HG03442 (cell line): ENCODE measurements at regions not wholly inside any gene's neighbourhood (a gene's known extent, or its start where the extent isn't known, plus 50 kb on each side); places are given as distances from the start of the nearest gene placed in this dataset.

Source experiments
- ATAC-seq: cut with Tn5 transposase; IDR thresholded peaks from one replicate; pipeline ENCODE4 v1.9.1; 2021; ENCODE audit warnings: mild to moderate bottlenecking, moderate library complexity; ENCODE audit not compliant: unreplicated experiment

DNA sequence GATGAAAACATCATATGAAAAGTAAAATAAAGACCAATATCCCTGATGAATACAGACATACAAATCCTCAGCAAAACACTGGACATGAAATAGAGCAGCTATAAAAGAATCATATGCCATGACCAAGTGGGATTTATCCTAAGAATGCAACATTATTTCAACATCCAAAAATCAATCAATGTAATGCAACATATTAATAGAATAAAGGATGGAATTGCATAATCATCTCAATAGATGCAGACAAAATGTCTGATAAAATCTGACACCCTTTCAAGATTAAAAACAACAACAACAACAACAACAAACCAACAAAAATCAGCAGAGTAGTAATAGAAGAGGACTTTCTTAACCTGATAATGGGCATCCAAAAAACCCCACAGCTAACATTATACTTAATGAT, 63.8 kb upstream of the IL1R1 start:
- ATAC-seq, result no peak

DNA sequence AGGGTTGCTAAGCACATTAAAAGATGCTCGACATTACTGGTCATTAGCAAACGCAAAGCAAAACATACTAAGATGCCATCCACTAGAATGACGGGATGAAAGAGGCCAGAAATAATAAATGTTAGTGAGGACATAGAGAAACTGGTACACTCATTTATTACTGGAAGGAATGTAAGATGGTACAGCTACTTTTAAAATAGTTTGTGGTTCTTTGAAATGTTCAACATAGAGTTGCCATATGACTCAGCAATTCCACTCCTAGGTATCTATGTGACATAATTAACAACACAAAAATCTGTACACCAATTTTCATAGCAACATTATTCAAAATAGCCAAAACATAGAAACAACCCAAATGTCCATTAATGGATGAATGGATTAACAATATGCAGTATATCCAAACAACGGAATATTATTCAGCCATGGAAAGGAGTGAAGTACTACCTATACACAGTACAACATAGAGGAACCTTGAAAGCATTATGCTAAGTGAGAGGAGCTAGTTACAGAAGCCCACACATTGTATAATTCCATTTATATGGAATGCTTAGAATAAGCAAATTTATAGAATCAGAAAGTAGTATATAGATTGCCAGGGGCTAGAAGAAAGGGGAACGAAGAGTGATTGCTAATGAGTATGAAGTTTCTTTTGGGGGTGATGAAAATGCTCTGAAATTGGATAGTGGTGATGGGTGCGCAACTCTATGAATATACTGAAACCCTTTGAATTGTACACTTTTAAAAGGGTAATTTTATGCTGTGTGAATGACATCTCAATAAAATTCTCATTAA, 61.9 kb upstream of the IL1R1 start:
- ATAC-seq, result peak; percentile 47

DNA sequence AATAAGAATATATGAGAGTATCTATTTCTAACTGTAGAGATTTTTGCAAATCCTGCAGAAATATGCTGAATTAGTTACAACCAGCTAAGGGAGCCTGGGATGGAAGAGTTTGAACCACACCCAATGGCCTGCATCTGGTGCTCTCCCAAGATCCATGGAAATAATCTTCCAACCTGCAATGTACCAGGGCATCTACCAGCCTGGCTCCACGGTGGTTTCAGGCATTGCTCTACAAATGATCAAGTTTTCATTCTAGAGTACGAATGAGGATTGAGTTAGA, 61.4 kb upstream of the IL1R1 start:
- no peak for ATAC-seq

DNA sequence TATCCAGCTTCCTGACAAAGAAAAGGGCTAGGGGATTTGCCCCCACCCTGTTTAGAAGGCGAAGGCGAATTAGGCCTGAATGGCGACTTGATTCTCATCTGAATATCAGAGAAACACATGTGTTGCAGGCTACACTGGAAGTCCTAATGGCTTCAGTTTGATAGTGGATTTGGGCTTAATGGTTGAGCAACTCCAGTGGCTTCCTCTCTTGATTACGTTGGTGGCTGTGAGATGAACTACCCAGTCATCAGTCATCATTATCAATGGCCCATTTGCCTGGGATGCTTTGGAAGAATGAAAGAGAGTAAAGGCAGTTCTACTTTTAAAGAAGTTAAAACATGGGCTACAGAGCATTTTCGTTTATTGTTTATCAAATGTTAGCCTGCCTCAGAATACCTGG, 60.9 kb upstream of the IL1R1 start:
- ATAC-seq, result no peak

DNA sequence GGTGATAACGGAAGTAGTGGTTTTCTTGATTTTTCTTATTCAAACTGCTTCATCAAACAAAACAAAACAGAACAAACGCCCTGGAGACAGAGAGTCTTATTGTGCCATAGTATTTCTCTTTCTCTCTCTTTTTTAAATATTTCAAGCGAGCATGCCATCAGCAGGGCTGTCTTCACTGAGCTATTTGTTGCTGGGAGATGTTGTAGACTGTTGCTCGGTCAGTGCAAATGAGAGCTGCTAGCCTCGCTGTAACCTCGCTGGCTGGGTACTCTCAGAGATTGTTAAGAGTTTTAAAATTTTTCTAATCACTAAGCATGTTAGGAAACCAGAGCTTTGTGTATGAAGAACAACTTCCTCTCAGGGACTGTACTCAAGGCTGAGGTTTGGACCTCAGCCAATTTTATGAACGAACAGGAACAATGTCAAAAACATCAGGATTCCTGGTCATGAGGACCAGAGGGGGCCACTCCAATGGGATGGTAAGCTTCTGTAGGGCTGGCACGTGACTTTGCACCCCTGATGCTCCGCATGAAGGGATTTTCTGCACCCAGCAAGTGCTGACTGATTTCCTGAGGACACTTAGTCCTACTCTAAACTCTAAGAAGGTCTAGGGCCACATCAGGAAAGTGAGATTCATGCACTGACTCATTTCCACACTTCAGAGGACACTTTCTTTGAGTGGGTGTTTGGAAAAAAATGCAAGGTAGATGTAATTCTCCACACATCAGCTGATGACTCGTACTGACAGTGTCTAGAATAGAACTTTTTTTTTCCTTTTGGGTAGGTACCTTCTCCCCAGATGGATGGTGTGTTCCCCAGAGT, 59.8 kb upstream of the IL1R1 start:
- peak; percentile 91 for ATAC-seq

DNA sequence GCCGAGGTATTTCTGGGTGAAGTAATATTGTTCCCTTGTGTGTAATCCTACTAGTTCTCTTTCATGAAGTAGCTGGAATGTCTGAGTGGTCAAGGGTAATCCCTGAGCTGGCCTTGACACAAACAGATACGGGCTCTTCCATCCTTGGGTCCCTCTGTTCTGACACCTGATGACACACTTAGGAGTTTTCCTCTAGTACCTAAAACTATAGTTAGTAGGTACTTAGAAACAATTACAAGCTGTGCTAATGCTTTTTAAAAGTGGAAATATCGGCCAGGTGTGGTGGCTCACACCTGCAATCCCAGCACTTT, 59.2 kb upstream of the IL1R1 start:
- ATAC-seq, result no peak

DNA sequence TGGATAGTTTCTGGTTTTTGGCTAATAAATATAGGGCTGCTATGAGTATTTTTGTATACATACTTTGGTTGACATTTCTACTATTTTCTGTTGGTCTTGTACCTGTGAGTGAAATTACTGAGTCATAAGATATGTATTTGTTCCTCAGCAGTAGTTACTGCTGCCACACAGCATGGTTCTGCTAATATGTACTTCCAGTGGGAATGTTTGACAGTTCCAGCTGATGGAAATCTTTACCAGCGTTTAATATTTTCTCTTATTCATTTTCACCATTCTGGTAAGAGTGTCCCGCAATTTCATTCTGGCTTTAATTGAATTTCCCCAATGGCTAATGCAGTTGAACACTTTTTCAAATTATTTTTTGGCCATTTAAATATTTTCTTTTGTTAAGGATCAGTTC, 57.9 kb upstream of the IL1R1 start:
- no peak for ATAC-seq

DNA sequence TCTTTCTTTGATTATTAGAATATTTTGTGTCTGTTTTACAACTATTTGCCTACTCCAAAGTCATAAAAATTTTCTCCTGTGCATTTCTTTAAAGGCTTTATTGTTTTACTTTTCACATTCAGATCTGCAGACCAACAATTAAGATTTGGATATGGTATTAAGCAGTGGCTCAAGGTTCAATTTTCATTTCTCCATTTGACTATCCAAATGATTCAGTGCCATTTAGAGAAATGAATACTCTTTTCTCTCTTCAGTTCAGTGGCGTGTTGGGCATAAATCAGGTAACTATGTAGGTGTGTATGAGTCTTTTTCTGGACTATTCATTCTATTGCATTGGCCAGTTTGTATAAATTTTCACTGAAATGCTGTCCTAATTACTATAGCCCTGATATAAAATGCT, 57.3 kb upstream of the IL1R1 start:
- ATAC-seq, result no peak

DNA sequence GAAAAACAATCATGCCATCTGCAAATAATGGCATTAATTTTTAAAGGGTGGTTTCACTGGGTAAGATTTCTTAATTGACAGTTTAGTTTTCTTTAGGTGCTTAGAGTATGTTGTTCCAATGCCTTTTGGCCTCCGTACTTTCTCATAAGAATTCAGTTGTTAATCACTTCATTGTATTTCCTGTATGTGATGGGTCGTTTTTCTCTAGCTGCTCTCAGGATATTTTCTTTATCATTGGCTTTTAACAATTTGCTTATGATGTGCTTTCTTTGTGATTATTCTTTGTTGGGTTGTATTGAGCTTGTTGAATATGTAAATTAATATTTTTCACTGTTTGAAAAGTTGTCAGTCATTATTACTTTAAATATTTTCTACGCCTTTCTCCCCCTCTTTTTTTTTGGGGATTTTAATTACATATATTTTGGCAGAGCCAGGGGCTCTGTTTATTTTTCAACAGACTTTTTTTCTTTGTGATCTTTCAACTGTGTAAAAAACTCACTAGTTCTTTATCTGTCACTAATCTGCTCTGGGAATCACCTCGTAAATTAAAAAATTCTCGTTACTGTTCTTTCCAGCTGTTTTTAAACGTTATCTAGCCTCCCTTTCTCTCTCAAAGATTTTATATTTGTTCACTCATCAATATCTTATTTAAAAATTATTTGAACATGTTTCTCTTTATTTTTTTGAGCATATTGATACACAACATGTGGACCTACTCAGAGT, 56.2 kb upstream of the IL1R1 start:
- ATAC-seq, result no peak

DNA sequence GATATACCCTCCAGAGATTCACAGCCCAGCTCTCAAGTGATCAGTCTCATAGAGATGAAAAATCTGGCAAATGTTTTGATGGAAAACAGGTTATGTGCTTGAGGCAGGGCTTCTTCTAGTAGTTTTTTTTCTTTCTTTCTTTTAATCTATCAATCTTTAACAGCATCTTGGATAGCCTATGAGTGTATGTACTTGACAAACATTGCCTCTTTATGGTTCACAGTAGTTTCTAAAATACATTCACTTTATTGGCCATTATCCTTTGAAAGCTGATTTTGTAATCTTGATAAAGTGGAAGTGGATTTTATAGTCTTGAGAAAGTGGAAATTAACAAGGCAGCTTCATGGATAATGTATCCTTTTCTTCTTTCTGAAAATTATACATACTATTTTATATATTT, 51.4 kb upstream of the IL1R1 start:
- ATAC-seq, result no peak

DNA sequence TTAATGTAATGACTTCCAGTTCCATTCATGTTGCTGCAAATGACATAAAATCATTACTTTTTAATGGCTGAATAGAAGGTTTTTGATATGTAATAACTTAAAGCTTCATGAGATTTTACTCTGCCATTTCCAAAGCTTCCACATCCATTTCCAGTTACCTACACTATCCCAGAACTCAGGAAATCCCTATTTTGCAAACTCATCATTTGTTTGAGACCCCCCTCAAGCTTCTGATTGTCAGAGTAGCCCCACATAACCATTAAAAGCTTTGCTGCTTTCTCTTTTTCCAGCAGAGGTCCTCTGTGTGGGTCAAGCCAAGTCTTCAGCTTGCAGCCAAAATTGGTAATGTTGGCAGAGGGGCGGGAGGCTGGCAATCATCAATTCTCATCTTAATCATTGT, 50.6 kb upstream of the IL1R1 start:
- ATAC-seq, result no peak

DNA sequence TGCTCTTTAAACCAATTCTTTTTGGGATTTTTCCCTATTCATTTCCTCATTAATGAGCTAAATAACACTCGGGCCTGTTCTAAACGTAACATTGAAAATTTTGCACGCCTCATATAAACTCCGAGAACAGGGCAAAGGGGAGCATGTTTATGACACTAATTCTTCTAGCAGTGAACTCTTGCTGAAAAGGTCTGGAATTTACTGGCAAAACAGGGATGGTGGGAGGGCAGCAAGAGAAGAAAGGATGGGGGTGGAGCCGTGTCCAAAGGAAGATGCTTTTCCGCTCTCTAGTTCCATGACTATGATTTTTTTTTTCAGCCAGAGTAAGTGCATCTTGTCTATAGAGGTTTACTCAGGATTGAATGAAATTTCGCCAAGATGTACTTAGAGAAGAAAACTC, 50.0 kb upstream of the IL1R1 start:
- no peak for ATAC-seq
